ENCODE measurements at regions not wholly inside any gene's neighbourhood (a gene's known extent, or its start where the extent isn't known, plus 50 kb on each side); places are given as distances from the start of the nearest gene placed in this dataset.

- Mint-ChIP-seq H3K36me3 (ENCODE audit: low read depth) (peaks cover 1% of the 10 kb centered on the region), H3K4me3 (no peak overlapping the region), H3K9me3 (no peaks in the 10 kb centered on the region), H3K27me3 (ENCODE audit: insufficient read depth) (peaks cover 11% of the 10 kb centered on the region), H3K27ac (no peak overlapping the region), H3K4me1 (ENCODE audit: low read depth) (no peaks in the 10 kb centered on the region)
- no peak for DNase-seq (ENCODE audit: low spot score)
- intact Hi-C loops (cut with micrococcal nuclease): no loop called here
Observed at GRCh38 chrX:15191830-15192229, 78.1 kb downstream of the ASB9 start.

GRCh38 chrX:15188039-15188438, 81.8 kb downstream of the ASB9 start:
- Mint-ChIP-seq H3K27ac (no peak overlapping the region), H3K9me3 (no peaks in the 10 kb centered on the region), H3K27me3 (ENCODE audit: insufficient read depth) (peaks cover 19% of the 10 kb centered on the region), H3K4me3 (no peak overlapping the region), H3K4me1 (ENCODE audit: low read depth) (no peaks in the 10 kb centered on the region), H3K36me3 (ENCODE audit: low read depth) (no peaks in the 10 kb centered on the region)
- intact Hi-C loops (cut with micrococcal nuclease): no loop called here
- no peak for DNase-seq (ENCODE audit: low spot score)

GRCh38 chrX:15177316-15177715, 92.6 kb downstream of the ASB9 start:
- intact Hi-C loops (cut with micrococcal nuclease): no loop called here
- Mint-ChIP-seq H3K4me3 (no peak overlapping the region), H3K27me3 (ENCODE audit: insufficient read depth) (peaks cover 9% of the 10 kb centered on the region), H3K9me3 (no peaks in the 10 kb centered on the region), H3K4me1 (ENCODE audit: low read depth) (no peaks in the 10 kb centered on the region), H3K36me3 (ENCODE audit: low read depth) (no peaks in the 10 kb centered on the region), H3K27ac (no peak overlapping the region)
- DNase-seq (ENCODE audit: low spot score): no peak

GRCh38 chrX:15173411-15173810, 96.5 kb downstream of the ASB9 start:
- peaks cover 2% of the 10 kb centered on the region for H3K27me3 Mint-ChIP-seq (ENCODE audit: insufficient read depth)
- intact Hi-C loops (cut with micrococcal nuclease): no loop called here
- no peak overlapping the region for H3K27ac Mint-ChIP-seq
- peaks cover 11% of the 10 kb centered on the region for H3K4me1 Mint-ChIP-seq (ENCODE audit: low read depth)
- no peak for DNase-seq (ENCODE audit: low spot score)
- peaks cover 1% of the 10 kb centered on the region for H3K9me3 Mint-ChIP-seq
- H3K36me3 Mint-ChIP-seq (ENCODE audit: low read depth): no peaks in the 10 kb centered on the region
- no peak overlapping the region for H3K4me3 Mint-ChIP-seq

- intact Hi-C loops (cut with micrococcal nuclease): no loop called here
- H3K9me3 Mint-ChIP-seq: peaks cover 6% of the 10 kb centered on the region
- DNase-seq (ENCODE audit: low spot score): no peak
- H3K4me1 Mint-ChIP-seq (ENCODE audit: low read depth): peaks cover 14% of the 10 kb centered on the region
- no peak overlapping the region for H3K4me3 Mint-ChIP-seq
- no peak overlapping the region for H3K27ac Mint-ChIP-seq
- peaks cover 2% of the 10 kb centered on the region for H3K36me3 Mint-ChIP-seq (ENCODE audit: low read depth)
- H3K27me3 Mint-ChIP-seq (ENCODE audit: insufficient read depth): peaks cover 3% of the 10 kb centered on the region
Observed at GRCh38 chrX:15170927-15171326, 99.0 kb downstream of the ASB9 start.

GRCh38 chrX:15167826-15168225, 102.1 kb downstream of the ASB9 start:
- peaks cover 7% of the 10 kb centered on the region for H3K9me3 Mint-ChIP-seq
- peaks cover 2% of the 10 kb centered on the region for H3K27me3 Mint-ChIP-seq (ENCODE audit: insufficient read depth)
- H3K4me3 Mint-ChIP-seq: no peak overlapping the region

GRCh38 chrX:15165832-15166231, 104.1 kb downstream of the ASB9 start:
- Mint-ChIP-seq H3K27ac (no peak overlapping the region), H3K27me3 (ENCODE audit: insufficient read depth) (peaks cover 2% of the 10 kb centered on the region), H3K36me3 (ENCODE audit: low read depth) (peaks cover 2% of the 10 kb centered on the region), H3K4me3 (no peak overlapping the region), H3K4me1 (ENCODE audit: low read depth) (peaks cover 13% of the 10 kb centered on the region), H3K9me3 (peaks cover 7% of the 10 kb centered on the region)
- no peak for DNase-seq (ENCODE audit: low spot score)
- intact Hi-C loops (cut with micrococcal nuclease): no loop called here

More at GRCh38 chrX:15167826-15168225, 102.1 kb downstream of the ASB9 start:
- intact Hi-C loops (cut with micrococcal nuclease): no loop called here
- DNase-seq (ENCODE audit: low spot score): no peak
- Mint-ChIP-seq H3K36me3 (ENCODE audit: low read depth) (peaks cover 2% of the 10 kb centered on the region), H3K27ac (no peak overlapping the region), H3K4me1 (ENCODE audit: low read depth) (peaks cover 16% of the 10 kb centered on the region)

- H3K9me3 Mint-ChIP-seq: peaks cover 7% of the 10 kb centered on the region
- peaks cover 23% of the 10 kb centered on the region for H3K4me1 Mint-ChIP-seq (ENCODE audit: low read depth)
- H3K4me3 Mint-ChIP-seq: no peak overlapping the region
- intact Hi-C loops (cut with micrococcal nuclease): no loop called here
- no peaks in the 10 kb centered on the region for H3K27me3 Mint-ChIP-seq (ENCODE audit: insufficient read depth)
- DNase-seq (ENCODE audit: low spot score): no peak
- no peak overlapping the region for H3K27ac Mint-ChIP-seq
- H3K36me3 Mint-ChIP-seq (ENCODE audit: low read depth): peaks cover 4% of the 10 kb centered on the region
Observed at GRCh38 chrX:15163131-15163530, 106.8 kb downstream of the ASB9 start.

GRCh38 chrX:15160558-15161095, 109.3 kb downstream of the ASB9 start:
- Mint-ChIP-seq H3K27me3 (ENCODE audit: insufficient read depth) (no peaks in the 10 kb centered on the region), H3K4me3 (no peak overlapping the region), H3K9me3 (peaks cover 3% of the 10 kb centered on the region), H3K27ac (no peak overlapping the region), H3K4me1 (ENCODE audit: low read depth) (peaks cover 24% of the 10 kb centered on the region), H3K36me3 (ENCODE audit: low read depth) (peaks cover 2% of the 10 kb centered on the region)
- intact Hi-C loops (cut with micrococcal nuclease): no loop called here
- DNase-seq (ENCODE audit: low spot score): no peak

- Mint-ChIP-seq H3K9me3 (peaks cover 3% of the 10 kb centered on the region), H3K36me3 (ENCODE audit: low read depth) (peaks cover 5% of the 10 kb centered on the region), H3K27ac (peak overlapping the region; percentile 88), H3K27me3 (ENCODE audit: insufficient read depth) (no peaks in the 10 kb centered on the region), H3K4me1 (ENCODE audit: low read depth) (peaks cover 24% of the 10 kb centered on the region), H3K4me3 (peak overlapping the region; percentile 86)
- peak; percentile 14 for DNase-seq (ENCODE audit: low spot score)
- intact Hi-C loops (cut with micrococcal nuclease): loop anchor here (1.0 to 10.0 kb wide), 8 partner anchors 8 to 1130 kb away; partner anchors contain the start of genes GEMIN8 and PIGA
Observed at GRCh38 chrX:15158736-15159406, 111.0 kb downstream of the ASB9 start.

GRCh38 chrX:15158350-15158735, 111.5 kb downstream of the ASB9 start:
- intact Hi-C loops (cut with micrococcal nuclease): loop anchor here (2.0 to 10.0 kb wide), 4 partner anchors 176 to 1130 kb away; partner anchors contain the start of genes GEMIN8 and PIGA
- Mint-ChIP-seq H3K4me1 (ENCODE audit: low read depth) (peaks cover 25% of the 10 kb centered on the region), H3K9me3 (peaks cover 3% of the 10 kb centered on the region), H3K27me3 (ENCODE audit: insufficient read depth) (no peaks in the 10 kb centered on the region), H3K4me3 (peak overlapping the region; percentile 86), H3K27ac (peak overlapping the region; percentile 88), H3K36me3 (ENCODE audit: low read depth) (peaks cover 5% of the 10 kb centered on the region)
- no peak for DNase-seq (ENCODE audit: low spot score)

- Mint-ChIP-seq H3K4me1 (ENCODE audit: low read depth) (peaks cover 28% of the 10 kb centered on the region), H3K9me3 (peaks cover 3% of the 10 kb centered on the region), H3K36me3 (ENCODE audit: low read depth) (peaks cover 7% of the 10 kb centered on the region), H3K27ac (no peak overlapping the region), H3K4me3 (peak overlapping the region; percentile 51), H3K27me3 (ENCODE audit: insufficient read depth) (no peaks in the 10 kb centered on the region)
- intact Hi-C loops (cut with micrococcal nuclease): loop anchor here (2.0 to 10.0 kb wide), 4 partner anchors 177 to 1129 kb away; partner anchors contain the start of genes GEMIN8 and PIGA
- DNase-seq (ENCODE audit: low spot score): no peak
Observed at GRCh38 chrX:15157624-15158023, 112.3 kb downstream of the ASB9 start.

Data from activated T-helper 1 cell treated with anti-CD3 and anti-CD28 coated beads, Interleukin-12 subunit alpha, Interleukin-12 subunit beta, Interleukin-2, Interleukin-4 antibody, amounts not matched to agents 30 ng/mL and 10 ng/mL and 1 ng/mL, durations not matched to agents 14 hours and 24 hours and 36 hours (primary cell).